ENCODE measurements at regions not wholly inside any gene's neighbourhood (a gene's known extent, or its start where the extent isn't known, plus 50 kb on each side); places are given as distances from the start of the nearest gene placed in this dataset.

- no peak for TF ChIP-seq CTCF (IDR thresholded peaks at IDR 0.05; ENCODE audit: extremely low read depth, insufficient read depth, missing control alignments)
- in situ Hi-C loops (cut with MboI; ENCODE audit: low pct_unique_long_range_greater_than_20kb, low sequenced_read_pairs, unreplicated experiment), result no loop called here
- no peak for DNase-seq (ENCODE audit: low spot score)
Measured at GRCh38 chr14:28280530-28280929, 486.1 kb upstream of the FOXG1 start.

- no peak for TF ChIP-seq CTCF (IDR thresholded peaks at IDR 0.05; ENCODE audit: extremely low read depth, insufficient read depth, missing control alignments)
- no peak for DNase-seq (ENCODE audit: low spot score)
- in situ Hi-C loops (cut with MboI; ENCODE audit: low pct_unique_long_range_greater_than_20kb, low sequenced_read_pairs, unreplicated experiment), result no loop called here
Measured at GRCh38 chr14:28280997-28281598, 485.5 kb upstream of the FOXG1 start.

- in situ Hi-C loops (cut with MboI; ENCODE audit: low pct_unique_long_range_greater_than_20kb, low sequenced_read_pairs, unreplicated experiment), result no loop called here
- no peak for TF ChIP-seq CTCF (IDR thresholded peaks at IDR 0.05; ENCODE audit: extremely low read depth, insufficient read depth, missing control alignments)
- DNase-seq (ENCODE audit: low spot score), result no peak
Measured at GRCh38 chr14:28284546-28285300, 481.9 kb upstream of the FOXG1 start.

GRCh38 chr14:28294834-28295440 lies 471.6 kb upstream of the FOXG1 start:
- DNase-seq (ENCODE audit: low spot score), result no peak
- in situ Hi-C loops (cut with MboI; ENCODE audit: low pct_unique_long_range_greater_than_20kb, low sequenced_read_pairs, unreplicated experiment), result no loop called here
- peak; percentile 35 for TF ChIP-seq CTCF (IDR thresholded peaks at IDR 0.05; ENCODE audit: extremely low read depth, insufficient read depth, missing control alignments)

GRCh38 chr14:28297559-28297958 lies 469.0 kb upstream of the FOXG1 start:
- in situ Hi-C loops (cut with MboI; ENCODE audit: low pct_unique_long_range_greater_than_20kb, low sequenced_read_pairs, unreplicated experiment), result no loop called here
- TF ChIP-seq CTCF (IDR thresholded peaks at IDR 0.05; ENCODE audit: extremely low read depth, insufficient read depth, missing control alignments), result no peak

GRCh38 chr14:28298156-28298555 lies 468.4 kb upstream of the FOXG1 start:
- TF ChIP-seq CTCF (IDR thresholded peaks at IDR 0.05; ENCODE audit: extremely low read depth, insufficient read depth, missing control alignments), result no peak
- in situ Hi-C loops (cut with MboI; ENCODE audit: low pct_unique_long_range_greater_than_20kb, low sequenced_read_pairs, unreplicated experiment), result no loop called here

More at GRCh38 chr14:28297559-28297958, 469.0 kb upstream of the FOXG1 start:
- DNase-seq (ENCODE audit: low spot score), result no peak

More at GRCh38 chr14:28298156-28298555, 468.4 kb upstream of the FOXG1 start:
- DNase-seq (ENCODE audit: low spot score), result no peak
